ENCODE measurements at regions not wholly inside any gene's neighbourhood (a gene's known extent, or its start where the extent isn't known, plus 50 kb on each side); places are given as distances from the start of the nearest gene placed in this dataset.

DNA sequence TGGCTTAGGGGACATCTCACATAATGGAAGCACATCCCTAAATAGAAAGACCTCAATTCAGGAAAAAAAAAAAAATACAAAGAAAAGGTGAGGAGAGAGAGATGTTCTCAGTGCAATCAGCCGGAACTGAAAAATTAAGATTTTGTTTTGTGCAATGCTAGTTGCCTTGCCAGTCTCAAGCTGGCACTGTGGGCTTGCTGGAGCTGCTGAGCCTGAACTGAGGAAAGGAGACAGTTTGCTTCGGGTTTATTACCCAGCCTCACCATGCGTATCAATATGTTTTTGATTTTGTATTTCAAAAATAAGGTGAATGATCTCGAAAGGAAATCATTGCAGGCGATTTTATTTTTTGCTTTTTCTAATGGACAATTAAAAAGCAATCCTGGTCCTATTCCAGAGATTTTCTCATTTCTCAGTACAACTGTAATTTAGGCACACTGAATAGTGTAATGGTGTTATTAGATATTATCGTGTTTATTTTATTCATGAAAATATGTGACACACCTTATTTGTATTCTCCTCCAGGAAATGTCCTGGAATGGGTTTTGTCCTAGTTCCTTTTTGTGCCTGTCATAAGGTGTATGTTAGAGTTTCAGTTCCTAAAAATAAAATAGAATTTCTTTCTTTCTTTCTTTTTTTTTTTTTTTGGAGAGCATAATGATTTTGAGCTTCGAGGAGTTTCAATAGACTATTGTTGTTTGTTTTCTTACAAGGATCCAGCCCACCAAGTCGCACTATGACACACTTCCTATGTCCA, 72.8 kb upstream of the ZEB2 start:
- H3K79me2 ChIP-seq (ENCODE audit: insufficient read depth, low read length), result no peaks in the 10 kb centered on the region
- H3K27ac ChIP-seq (ENCODE audit: low read depth, low read length), result no peak overlapping the region
- H2AFZ ChIP-seq (ENCODE audit: low read depth, low read length, poor library complexity, severe bottlenecking), result no peak overlapping the region
- CTCF ChIA-PET, result no interaction called here
- no peaks in the 10 kb centered on the region for H3K36me3 ChIP-seq (ENCODE audit: control insufficient read depth in 1 of 2, insufficient read depth in 2 of 2, low read length in 2 of 2)
- RAD21 ChIA-PET (ENCODE audit: low non-redundant PET in 1 of 2, low total read pairs in 2 of 2, uncharacterized antibody in 2 of 2, unreplicated experiment in 2 of 2), result no interaction called here
- no peak for DNase-seq (ENCODE audit: low read depth, low spot score)
- H3K9me2 ChIP-seq (ENCODE audit: insufficient read depth), result no peaks in the 10 kb centered on the region
- H3K9me3 ChIP-seq (ENCODE audit: control insufficient read depth in 1 of 2, insufficient read depth in 1 of 2, low read depth in 1 of 2, low read length in 2 of 2), result no peaks in the 10 kb centered on the region
- no peaks in the 10 kb centered on the region for H4K20me1 ChIP-seq (ENCODE audit: insufficient read depth)
- ATAC-seq, result no peak
- H3K4me3 ChIP-seq (replicated peaks in 1 of 2; ENCODE audit: low read depth in 1 of 2, low read length in 2 of 2), result no peak overlapping the region
- intact Hi-C loops (cut with micrococcal nuclease), result no loop called here
- no peak overlapping the region for H3K4me2 ChIP-seq (ENCODE audit: low read length)
- no peaks in the 10 kb centered on the region for H3K27me3 ChIP-seq (ENCODE audit: insufficient read depth, low read length)
- no TSS peak for BruUV-seq (replicated peaks)
- no peak overlapping the region for H3K9ac ChIP-seq (ENCODE audit: low read length)
- no peaks in the 10 kb centered on the region for H3K4me1 ChIP-seq (ENCODE audit: control insufficient read depth in 1 of 2, insufficient read depth in 2 of 2, low read length in 2 of 2)
- TF ChIP-seq, protein P1, sequence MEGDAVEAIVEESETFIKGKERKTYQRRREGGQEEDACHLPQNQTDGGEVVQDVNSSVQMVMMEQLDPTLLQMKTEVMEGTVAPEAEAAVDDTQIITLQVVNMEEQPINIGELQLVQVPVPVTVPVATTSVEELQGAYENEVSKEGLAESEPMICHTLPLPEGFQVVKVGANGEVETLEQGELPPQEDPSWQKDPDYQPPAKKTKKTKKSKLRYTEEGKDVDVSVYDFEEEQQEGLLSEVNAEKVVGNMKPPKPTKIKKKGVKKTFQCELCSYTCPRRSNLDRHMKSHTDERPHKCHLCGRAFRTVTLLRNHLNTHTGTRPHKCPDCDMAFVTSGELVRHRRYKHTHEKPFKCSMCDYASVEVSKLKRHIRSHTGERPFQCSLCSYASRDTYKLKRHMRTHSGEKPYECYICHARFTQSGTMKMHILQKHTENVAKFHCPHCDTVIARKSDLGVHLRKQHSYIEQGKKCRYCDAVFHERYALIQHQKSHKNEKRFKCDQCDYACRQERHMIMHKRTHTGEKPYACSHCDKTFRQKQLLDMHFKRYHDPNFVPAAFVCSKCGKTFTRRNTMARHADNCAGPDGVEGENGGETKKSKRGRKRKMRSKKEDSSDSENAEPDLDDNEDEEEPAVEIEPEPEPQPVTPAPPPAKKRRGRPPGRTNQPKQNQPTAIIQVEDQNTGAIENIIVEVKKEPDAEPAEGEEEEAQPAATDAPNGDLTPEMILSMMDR (IDR thresholded peaks at IDR 0.05 in 2 of 3, conservative IDR thresholded peaks at IDR 0.05 in 1 of 3; ENCODE audit: borderline replicate concordance in 1 of 3, insufficient read depth in 1 of 3, low read depth in 2 of 3, low read length in 2 of 3), result no peak
- TF ChIP-seq, protein P2, sequence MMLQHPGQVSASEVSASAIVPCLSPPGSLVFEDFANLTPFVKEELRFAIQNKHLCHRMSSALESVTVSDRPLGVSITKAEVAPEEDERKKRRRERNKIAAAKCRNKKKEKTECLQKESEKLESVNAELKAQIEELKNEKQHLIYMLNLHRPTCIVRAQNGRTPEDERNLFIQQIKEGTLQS (IDR thresholded peaks at IDR 0.05), result no peak
- TF ChIP-seq EGR1 (IDR thresholded peaks at IDR 0.05; ENCODE audit: low read depth) (no peak), SRF (IDR thresholded peaks at IDR 0.05; ENCODE audit: low read depth) (no peak), POLR2A (IDR thresholded peaks at IDR 0.05; ENCODE audit: borderline replicate concordance, extremely low read depth, insufficient read depth, insufficient read length) (no peak)
- POLR2A ChIA-PET, result no interaction called here

DNA sequence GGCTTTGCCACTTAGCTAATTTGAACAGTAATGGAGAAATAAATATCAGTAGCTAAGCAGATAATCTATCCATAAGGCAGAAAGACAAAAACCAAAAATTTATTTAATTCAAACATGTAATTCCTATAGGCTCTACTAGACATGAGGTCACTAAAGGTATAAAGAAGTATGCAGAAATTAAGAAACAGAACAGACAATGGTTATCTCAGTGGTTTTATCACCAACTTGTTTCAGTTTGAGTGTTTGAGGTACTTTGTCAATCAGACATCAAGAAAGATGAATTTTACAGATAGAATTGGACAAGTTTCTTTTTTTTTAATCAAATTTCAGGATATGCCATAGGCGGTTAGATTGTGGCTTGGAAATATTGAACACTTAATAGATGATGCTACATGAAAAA, 67.4 kb upstream of the ZEB2 start:
- ATAC-seq (no peak), DNase-seq (ENCODE audit: low read depth, low spot score) (no peak)
- no peaks in the 10 kb centered on the region for H3K36me3 ChIP-seq (ENCODE audit: control insufficient read depth in 1 of 2, insufficient read depth in 2 of 2, low read length in 2 of 2)
- H3K27me3 ChIP-seq (ENCODE audit: insufficient read depth, low read length), result no peaks in the 10 kb centered on the region
- ChIA-PET POLR2A (no interaction called here), CTCF (no interaction called here), RAD21 (ENCODE audit: low non-redundant PET in 1 of 2, low total read pairs in 2 of 2, uncharacterized antibody in 2 of 2, unreplicated experiment in 2 of 2) (no interaction called here)
- intact Hi-C loops (cut with micrococcal nuclease), result no loop called here
- H3K4me1 ChIP-seq (ENCODE audit: control insufficient read depth in 1 of 2, insufficient read depth in 2 of 2, low read length in 2 of 2), result no peaks in the 10 kb centered on the region
- no peak overlapping the region for H3K27ac ChIP-seq (ENCODE audit: low read depth, low read length)
- H4K20me1 ChIP-seq (ENCODE audit: insufficient read depth), result no peaks in the 10 kb centered on the region
- H3K9me3 ChIP-seq (ENCODE audit: control insufficient read depth in 1 of 2, insufficient read depth in 1 of 2, low read depth in 1 of 2, low read length in 2 of 2), result no peaks in the 10 kb centered on the region
- H3K4me3 ChIP-seq (replicated peaks in 1 of 2; ENCODE audit: low read depth in 1 of 2, low read length in 2 of 2), result no peak overlapping the region
- H3K4me2 ChIP-seq (ENCODE audit: low read length), result no peak overlapping the region
- H3K9ac ChIP-seq (ENCODE audit: low read length), result no peak overlapping the region
- TF ChIP-seq YY1 (IDR thresholded peaks at IDR 0.05; ENCODE audit: extremely low read depth, insufficient replicate concordance, low read depth, low read length), result no peak
- TF ChIP-seq FOSL1 (IDR thresholded peaks at IDR 0.05; ENCODE audit: low read depth), result no peak
- no peak for TF ChIP-seq CBX3 (IDR thresholded peaks at IDR 0.05; ENCODE audit: low read depth)
- TF ChIP-seq ZNF274 (IDR thresholded peaks at IDR 0.05; ENCODE audit: low read depth, low read length), result no peak
- no peak for TF ChIP-seq RAD21 (IDR thresholded peaks at IDR 0.05; ENCODE audit: low read depth)
- no peaks in the 10 kb centered on the region for H3K9me2 ChIP-seq (ENCODE audit: insufficient read depth)
- H2AFZ ChIP-seq (ENCODE audit: low read depth, low read length, poor library complexity, severe bottlenecking), result no peak overlapping the region
- no TSS peak for BruUV-seq (replicated peaks)
- H3K79me2 ChIP-seq (ENCODE audit: insufficient read depth, low read length), result no peaks in the 10 kb centered on the region
